Posterior cingulate gyrus (tissue), 11 donors: ENCODE measurements at regions not wholly inside any gene's neighbourhood (a gene's known extent, or its start where the extent isn't known, plus 50 kb on each side); places are given as distances from the start of the nearest gene placed in this dataset.
"Not testable (repeated sequence)": the region's sequence is repeated elsewhere in the genome, so short reads cannot be mapped to it uniquely, and the experiment has no call there.

Experiments used
- DNase-seq, 10 donors: peaks; one replicate each; pipeline versions ENCODE4 v3.0.0 to v3.0.0-alpha.2; 2020 to 2021; ENCODE audit warnings: mixed read lengths in 3 of 10
- intact Hi-C: fragments of 100-400 bp; cut with DNase I; formaldehyde crosslinking; loops from one replicate; pipeline ENCODE4 v1.15.1; 2023

GRCh38 chr6:44002593-44003344 lies 124.5 kb downstream of the MRPL14 start:
- peak in 4 of 10 donors; percentile 24 to 87 (median 58) for DNase-seq
- intact Hi-C loops: loop anchor here (2.0 kb wide), 1 partner anchor 234 kb away; no protein-coding TSS in a partner anchor

GRCh38 chr6:44002067-44002592 lies 125.1 kb downstream of the MRPL14 start:
- DNase-seq: peak in 1 of 10 donors; percentile 71
- intact Hi-C loops: loop anchor here (2.0 kb wide), 1 partner anchor 233 kb away; no protein-coding TSS in a partner anchor

- intact Hi-C loops: loop anchor here (2.0 kb wide), 1 partner anchor 233 kb away; no protein-coding TSS in a partner anchor
- DNase-seq: peak in 2 of 10 donors; percentile 63 to 74
Observed at GRCh38 chr6:44001318-44002066, 125.8 kb downstream of the MRPL14 start.

DNA sequence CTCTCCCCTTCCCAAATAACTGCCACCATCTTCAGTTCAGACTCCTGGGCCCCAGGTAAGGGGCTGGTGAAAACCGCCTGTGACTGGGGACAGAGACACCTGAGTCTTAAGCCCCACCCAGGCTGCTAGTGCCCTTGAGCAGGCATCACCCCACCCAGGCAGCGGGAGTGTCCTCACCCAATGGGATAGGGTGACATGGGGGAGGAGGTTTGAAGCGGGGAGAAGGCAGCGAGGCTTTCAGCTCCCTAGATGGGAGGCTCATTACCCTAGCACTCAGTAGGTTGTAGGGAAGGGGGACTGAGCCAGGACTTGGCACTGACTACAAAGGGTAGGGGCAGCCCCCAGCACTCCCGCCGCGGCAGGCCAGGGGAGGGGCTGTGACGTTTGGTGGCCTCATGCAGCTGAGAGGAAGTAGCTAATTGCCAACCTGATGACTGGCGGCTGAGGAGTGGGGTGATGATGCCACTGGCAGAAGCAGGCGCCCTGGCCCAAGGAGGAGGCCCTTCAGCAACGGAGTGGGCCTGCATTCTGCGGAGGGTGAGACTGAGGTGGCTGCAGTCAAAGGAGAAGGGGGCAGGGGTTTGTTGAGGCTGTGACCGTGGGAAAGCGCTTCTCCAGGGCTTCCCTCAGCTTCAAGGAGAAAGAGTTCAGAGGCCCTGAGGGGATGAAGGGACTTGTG lies 126.9 kb downstream of the MRPL14 start:
- intact Hi-C loops: no loop called here
- peak in 2 of 10 donors; percentile 51 to 70 for DNase-seq

- DNase-seq: peak in 1 of 10 donors; percentile 18
- intact Hi-C loops: no loop called here
Observed at GRCh38 chr6:43999628-44000027, 127.6 kb downstream of the MRPL14 start.

GRCh38 chr6:43998592-43999243 lies 128.5 kb downstream of the MRPL14 start:
- not testable (repeated sequence) for DNase-seq

DNA sequence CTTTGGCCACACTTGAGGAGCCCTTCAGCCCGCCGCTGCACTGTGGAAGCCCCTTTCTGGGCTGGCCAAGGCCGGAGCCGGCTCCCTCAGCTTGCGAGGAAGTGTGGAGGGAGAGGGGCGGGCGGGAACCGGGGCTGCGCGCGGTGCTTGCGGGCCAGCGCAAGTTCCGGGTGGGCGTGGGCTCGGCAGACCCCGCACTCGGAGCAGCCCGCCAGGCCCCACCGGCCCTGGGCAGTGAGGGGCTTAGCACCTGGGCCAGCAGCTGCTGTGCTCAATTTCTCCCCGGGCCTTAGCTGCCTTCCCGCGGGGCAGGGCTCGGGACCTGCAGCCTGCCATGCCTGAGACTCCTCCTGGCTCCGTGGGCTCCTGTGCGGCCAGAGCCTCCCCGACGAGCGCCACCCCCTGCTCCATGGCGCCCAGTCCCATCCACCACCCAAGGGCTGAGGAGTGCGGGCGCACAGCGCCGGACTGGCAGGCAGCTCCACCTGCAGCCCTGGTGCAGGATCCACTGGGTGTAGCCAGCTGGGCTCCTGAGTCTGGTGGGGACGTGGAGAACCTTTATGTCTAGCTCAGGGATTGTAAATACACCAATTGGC lies 129.2 kb downstream of the MRPL14 start:
- peak in 1 of 10 donors; percentile 81 for DNase-seq
- intact Hi-C loops: not testable (repeated sequence)

More at GRCh38 chr6:43998592-43999243, 128.5 kb downstream of the MRPL14 start:
- intact Hi-C loops: not testable (repeated sequence)

DNA sequence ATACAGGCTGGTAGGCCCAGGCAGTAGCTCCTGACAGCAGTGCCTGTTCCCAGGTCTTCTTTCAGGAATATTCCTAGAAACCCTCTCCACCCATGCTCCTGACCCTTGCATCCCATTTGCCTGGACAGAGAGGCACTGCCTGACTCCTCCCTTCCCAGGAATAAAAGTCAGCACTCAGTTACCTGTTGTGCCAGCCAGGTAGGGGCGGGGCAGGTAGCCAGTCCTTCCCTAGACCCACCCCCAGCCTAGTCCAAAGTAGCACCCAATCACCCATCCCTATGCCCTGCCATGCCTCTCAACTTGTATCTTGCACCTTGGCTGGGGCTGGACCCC lies 129.9 kb downstream of the MRPL14 start:
- DNase-seq: peak in 1 of 10 donors; percentile 8

DNA sequence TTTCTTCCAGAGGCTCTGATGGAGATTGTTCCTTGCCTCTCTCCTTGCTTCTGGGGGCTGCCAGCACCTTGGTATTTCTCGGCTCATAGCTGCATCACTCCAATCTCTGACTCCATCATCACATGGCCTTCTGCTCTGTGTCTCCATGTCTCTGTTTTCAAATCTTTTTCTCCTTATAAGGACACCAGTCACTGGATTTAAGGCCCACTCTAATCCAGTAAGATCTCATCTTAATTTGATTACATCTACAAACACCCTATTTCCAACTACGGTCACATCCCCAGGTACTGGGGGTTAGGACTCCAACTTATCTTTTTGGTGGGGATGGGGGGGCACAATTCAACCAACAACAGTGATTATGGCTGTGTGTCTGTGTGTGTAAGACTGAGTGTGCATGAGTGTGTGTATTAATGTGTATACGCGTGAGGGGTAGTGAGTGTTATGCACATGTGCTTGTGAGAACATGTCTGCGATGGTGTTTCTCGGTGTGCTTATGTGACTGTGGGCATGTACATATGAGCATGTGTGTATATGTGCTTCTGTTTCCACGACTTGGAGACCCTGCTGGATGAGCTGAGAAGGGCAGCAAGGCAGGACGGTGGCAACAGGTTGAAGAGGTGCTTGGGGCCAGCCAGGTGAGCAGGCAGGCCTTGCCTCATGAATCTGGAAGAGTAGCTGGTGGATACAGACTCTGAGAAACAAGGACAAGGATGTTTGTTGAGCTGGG lies 130.5 kb downstream of the MRPL14 start:
- intact Hi-C loops: no loop called here
- peak in 1 of 10 donors; percentile 12 for DNase-seq

More for the DNA sequence above, 129.9 kb downstream of the MRPL14 start:
- intact Hi-C loops: no loop called here

DNA sequence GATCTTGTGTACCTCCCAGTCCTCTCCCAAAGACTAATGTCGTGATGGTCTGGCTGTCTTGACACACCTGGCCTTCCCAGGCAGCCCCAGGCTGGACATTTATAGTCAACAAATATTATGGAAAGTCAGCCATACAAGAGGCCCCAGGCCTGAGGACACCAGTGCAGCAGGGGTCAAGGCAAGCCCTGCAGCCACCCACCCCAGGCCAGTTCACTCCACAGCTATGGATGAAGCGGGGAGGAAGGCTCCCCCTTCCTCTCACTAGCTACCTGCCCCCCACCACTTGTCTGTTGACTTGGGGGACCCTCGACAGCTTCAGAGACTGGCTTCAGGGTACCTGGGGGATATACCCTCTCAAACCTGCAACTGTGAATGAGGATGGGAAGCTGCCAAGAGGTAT lies 132.1 kb downstream of the MRPL14 start:
- peak in 1 of 10 donors; percentile 66 for DNase-seq
- intact Hi-C loops: no loop called here

DNA sequence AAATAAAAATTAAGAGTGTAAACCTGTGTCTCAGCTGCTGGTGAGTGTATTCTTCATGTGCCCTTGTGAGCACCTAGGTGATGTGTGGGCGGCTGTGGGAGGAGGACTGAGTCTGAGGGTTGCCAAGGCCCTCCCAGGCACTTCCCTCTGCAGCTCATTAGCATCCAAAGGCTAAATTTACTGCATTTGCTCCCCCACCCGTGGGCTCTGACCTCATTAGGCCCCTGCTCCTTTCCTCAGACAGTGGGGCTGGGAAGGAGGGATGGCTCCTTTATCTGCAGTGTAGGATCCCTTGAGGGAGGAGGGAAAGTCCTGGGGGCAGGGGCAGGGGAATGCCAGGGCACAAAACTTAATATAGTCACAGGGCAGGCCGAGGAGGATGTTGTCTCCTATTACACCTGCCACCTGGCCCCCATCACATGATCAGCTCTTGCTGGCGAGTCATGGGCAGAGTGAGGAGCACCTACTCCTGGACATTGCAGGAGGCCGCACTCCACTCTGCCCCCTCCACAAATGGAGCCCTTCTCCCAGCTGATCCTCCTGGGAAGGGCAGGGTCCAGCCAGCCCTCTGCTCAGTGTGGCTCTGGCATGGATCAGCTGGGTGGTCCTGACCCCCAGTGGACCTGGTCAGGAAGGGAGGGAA lies 133.2 kb downstream of the MRPL14 start:
- DNase-seq: peak in 1 of 10 donors; percentile 67
- intact Hi-C loops: no loop called here

GRCh38 chr6:43992783-43993644 lies 134.2 kb downstream of the MRPL14 start:
- intact Hi-C loops: no loop called here

DNA sequence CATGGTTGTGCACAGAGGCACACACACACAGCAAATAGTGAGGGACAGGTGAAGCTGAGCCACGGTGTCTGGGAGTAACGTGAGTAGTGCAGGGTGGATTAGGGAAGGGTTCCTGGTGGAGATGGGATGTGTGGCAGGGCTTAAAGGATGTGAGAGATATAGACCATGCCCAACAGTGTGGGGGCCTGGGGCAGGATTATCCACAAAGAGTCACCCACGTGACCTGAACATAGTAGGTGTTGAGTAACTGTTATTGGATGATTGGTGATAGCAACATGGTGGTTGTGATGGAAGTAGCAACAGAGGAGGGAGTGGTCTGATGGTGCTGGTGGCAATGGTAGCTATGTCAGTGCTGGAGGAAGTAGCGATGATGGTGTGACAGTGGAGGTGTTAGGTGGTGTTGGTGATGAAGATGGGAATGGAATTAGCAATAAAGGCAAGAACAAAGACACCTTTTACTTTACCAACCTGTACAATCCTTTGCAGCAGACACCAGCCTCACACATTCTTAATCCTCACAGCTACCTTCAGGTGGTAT lies 135.1 kb downstream of the MRPL14 start:
- intact Hi-C loops: no loop called here
- peak in 1 of 10 donors; percentile 12 for DNase-seq

More at GRCh38 chr6:43992783-43993644, 134.2 kb downstream of the MRPL14 start:
- peak in 1 of 10 donors; percentile 54 for DNase-seq

- peak in 1 of 10 donors; percentile 70 for DNase-seq
- intact Hi-C loops: no loop called here
Observed at GRCh38 chr6:43990627-43991619, 136.3 kb downstream of the MRPL14 start.

- DNase-seq: peak in 1 of 10 donors; percentile 44
- intact Hi-C loops: no loop called here
Observed at GRCh38 chr6:43990275-43990626, 137.0 kb downstream of the MRPL14 start.

GRCh38 chr6:43989581-43990146 lies 137.6 kb downstream of the MRPL14 start:
- intact Hi-C loops: no loop called here
- peak in 1 of 10 donors; percentile 60 for DNase-seq
